LHCN-M2 (cell line): ENCODE measurements at regions not wholly inside any gene's neighbourhood (a gene's known extent, or its start where the extent isn't known, plus 50 kb on each side); places are given as distances from the start of the nearest gene placed in this dataset.

Source experiments
- DNase-seq: peaks from one replicate; pipeline ENCODE4 v3.0.0-alpha.2; 2012; ENCODE audit warnings: low read depth

DNA sequence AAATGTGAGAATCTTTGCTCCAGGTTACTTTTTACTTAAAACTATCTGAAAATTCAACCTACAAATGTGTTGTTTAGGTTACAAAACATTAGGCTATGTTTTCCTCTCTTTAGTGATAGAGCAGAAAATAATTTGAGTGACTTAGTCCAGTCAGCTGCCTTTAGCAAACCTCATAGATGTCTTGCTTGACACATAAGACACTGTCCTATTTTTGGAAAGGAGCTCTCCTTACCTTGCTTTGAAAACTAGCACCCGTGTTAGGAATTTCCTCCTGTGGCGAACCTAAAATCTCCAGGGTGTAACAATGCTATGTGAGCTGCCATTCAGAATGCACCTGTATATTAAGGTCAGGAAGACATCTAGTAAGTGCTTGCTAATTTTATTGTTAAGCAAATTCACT, 221.2 kb upstream of the CD180 start:
- DNase-seq, result no peak

DNA sequence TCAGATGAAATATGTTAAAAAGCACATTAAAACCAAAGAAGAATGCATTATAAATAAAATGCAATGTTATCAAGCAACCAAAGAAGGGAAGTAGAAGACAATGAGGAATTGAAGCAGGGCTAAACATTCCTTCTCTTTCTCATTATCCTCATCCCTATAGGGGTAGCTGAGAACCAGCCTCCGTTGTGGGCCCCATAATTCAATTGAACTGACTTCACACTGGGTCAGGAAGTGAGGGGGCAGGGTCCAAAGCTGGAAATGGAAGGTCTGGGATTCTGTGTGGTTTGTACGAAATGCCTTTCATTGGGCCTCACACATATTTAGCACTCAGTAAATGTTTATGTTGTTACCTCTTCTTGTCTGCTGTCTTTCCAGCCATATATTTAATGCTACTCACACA, 220.4 kb upstream of the CD180 start:
- no peak for DNase-seq

DNA sequence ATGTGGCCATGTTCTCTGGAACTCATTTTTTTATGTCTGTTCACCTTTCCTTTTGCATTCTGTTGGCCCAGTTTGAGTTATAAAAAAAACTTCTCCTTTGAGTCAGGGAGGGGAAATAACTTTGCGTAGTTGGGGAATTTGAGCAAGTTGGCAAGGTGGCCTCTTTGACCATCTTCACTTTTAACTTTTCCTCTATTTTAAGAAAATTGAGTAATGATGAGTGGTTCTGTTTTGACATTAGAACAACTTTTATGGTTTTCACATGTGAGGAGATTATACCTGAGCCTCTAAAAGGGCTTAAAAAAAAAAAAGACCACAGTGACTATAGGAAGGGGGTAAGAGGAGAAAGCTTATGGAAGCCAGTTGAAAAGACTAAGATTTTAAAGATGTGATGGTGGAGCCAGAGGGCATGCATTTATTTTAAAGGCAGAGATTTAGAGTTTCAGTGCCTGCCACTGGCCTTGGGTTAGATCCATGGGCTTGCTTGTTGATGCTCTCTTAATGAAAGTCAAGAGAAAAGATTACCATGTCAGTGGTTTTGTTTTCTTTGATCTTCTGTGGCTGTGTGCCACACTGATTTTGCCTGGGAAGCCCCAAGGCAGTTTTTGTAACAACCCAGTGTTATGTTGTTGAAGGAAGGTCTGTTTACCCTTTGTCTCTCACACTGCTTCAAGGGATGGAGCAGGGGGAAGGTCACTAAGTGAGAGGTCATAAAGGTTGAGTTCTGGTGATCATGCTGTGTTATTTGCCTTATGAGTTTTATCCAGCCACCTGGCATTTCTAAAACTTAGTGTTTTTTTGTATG, 219.7 kb upstream of the CD180 start:
- DNase-seq, result no peak

DNA sequence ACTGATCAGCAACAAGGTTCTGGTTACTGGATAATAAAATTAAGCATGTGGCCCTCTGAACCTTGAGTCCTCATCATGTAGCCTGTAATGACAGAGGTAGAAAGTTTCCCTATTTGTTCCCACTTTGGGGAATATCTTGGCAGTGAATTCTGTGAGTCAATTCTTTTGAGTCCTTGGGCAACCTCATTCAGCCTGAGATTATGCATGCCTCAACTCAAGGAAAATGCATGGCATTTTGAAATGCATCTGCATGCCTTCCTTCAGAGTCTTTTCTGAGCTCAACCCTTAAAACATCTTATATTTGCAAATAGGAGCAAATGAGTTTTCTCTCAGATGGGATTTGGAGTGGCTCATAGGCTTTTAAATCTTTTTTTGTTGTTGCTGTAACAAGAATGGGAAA, 218.1 kb upstream of the CD180 start:
- DNase-seq, result no peak

DNA sequence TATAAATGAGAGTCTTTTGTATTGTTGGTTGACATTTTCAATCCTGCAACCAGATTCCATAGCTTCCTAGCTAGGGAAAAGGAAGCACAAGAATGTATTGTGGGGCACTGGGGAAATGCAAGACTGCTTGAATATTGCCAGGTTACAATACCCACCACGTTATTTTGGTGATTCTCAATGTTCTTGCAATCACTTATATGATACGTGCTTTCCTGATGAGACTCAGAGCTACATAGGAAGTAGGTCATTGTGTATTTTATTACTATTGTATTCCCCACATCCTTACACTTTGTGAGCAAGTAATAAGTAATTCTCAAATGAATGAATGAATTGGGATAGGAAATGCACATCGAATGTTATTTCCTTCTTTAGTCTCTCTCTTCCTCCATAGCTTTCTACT, 217.1 kb upstream of the CD180 start:
- no peak for DNase-seq

DNA sequence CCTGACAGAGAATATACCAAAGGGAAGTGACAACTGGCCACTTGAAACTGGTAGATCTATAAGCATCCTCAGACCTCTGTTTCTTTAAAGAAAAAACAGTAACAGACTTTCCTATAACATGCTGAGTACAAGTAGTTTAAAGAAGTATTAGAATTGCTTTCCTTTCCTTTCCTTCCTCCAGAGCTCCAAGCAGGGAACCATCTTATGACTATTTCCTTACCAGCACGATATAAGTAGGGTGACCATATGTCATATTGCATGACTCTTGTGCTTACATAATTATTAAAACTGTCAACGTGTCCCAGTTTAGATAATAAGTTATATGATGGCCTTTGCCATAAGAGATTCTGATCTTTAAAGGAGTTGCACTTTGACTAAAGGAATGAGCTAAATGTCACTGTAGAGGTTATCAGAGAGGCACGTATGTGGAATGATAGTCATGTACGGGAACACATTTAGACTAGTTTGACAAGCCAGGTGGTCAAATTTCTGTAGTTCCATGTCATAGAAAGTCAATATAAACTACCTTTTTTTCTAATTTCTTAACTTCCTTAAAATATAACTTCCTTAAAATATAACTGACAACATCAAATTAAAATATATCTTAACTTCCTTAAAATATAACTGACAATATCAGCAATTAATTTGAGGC, 212.7 kb upstream of the CD180 start:
- no peak for DNase-seq

DNA sequence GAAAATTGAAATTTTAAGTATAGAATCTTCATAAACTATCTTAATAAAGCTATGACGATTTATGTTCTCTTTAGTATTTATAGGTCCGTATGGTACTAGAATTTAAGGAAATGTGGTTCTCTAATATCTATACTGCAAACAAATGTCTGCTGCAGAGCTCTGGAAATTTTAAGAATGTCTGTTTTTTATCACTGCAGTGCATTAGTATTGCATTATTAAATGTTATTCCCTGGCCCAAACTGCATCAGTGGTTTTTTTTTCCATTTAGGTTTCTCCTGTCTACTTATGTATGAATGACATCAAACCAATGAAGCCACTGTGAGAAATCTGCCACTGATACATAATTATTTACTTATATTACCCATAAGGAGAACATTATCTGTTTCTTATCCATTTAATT, 211.4 kb upstream of the CD180 start:
- no peak for DNase-seq

DNA sequence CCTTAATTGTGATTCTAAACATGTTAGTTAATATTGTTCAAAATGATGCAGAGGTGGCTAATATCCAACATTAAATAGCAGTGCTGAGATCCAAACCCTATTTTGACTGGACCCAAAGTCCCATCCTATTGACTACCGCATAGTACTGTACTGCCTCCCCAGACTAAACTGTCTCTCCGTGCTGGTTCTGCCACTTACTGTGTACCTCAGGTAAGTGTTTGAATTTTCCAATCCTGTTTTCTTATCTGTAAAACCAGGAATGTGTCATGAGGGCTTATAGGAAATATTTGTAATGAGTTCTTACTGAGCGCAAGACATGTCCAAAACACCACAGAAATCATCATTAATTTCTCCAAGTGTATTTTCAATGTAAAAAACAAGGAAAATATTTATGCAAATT, 209.2 kb upstream of the CD180 start:
- no peak for DNase-seq

DNA sequence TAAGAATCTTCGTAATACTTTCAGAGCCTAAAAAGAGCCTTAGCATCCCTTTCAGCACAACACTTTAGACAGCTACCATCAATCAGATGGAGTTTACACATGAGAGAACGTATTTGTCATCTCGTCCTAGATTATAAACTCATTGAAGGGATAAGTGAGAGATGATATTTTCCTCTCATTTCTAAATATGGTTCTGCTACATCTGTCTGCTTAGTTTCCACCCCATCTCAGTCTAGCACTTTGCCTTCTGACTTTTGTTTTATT, 208.4 kb upstream of the CD180 start:
- DNase-seq, result no peak

DNA sequence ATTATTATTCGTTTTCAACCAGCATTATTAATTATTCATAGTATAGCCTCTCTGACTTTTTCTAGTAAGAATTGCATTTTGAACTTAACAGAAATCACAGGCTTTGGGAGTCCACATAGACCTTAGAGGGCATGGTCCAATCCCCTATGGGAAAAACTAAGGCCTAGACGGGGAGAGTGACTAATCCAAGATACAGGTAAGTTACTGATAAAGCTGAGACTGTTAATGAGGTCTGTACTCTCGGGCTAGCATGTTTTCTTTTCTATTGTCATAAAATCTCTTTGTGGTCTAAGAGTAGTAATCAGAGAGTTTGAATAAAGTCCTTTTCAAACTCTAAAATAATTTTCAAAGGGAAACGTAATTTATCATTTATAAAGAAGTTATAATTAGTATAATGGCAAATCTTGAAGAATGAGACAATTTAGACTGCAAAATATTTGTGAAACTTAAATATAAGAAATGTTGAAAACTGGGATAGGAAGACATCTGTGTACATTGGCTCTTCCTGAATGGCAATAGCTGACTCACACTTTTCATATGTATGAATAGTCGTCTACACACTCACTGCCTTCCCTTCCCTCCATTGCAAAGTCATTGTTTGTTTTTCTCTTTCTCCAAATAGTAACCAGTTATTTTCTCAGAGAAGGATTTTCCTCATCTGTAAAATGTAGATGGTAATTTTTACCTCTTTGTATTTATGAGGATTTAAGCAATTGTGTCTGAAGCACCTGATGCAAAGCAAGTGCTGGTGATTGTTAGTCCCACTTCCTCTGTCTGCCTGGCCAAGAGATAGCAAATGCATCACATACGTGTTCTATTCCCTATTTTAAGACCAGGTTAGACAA, 207.9 kb upstream of the CD180 start:
- peak; percentile 41 for DNase-seq

DNA sequence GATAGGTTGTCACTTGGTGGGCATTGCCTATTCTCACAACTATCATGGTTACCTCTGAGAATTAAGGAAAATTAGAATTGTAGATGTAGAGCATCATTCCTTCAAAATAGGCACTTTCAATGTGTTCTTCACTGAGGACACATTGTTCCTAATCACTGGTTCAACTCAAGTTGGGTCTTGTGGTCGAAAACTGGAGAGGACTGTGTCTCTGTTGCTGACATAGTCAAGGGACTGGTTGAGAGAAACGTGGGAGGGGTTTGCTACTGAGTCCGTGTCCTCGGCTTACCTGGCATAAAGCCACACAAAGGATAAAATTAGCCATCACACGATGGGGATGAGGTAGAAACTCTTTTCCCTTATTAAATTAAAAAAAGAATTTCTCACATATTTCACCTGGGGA, 205.9 kb upstream of the CD180 start:
- no peak for DNase-seq

DNA sequence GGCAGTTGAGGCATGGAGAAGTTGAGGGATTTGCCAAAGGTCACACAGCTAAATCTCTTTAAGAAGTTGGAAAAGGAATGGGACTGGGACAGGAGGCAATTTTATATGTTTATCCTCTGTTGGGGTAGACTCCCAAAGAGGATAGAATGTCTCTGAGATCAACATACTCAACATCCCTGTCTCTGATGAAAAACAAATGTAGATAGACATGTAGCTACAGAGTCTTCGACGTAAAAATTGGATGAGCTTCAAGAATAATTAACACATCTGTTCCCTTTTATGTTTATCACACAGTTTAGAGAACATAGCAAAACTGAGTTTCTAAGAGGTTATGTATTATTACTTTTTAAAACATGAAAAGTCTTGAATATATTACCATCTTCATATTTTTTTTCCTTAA, 204.6 kb upstream of the CD180 start:
- DNase-seq, result no peak

DNA sequence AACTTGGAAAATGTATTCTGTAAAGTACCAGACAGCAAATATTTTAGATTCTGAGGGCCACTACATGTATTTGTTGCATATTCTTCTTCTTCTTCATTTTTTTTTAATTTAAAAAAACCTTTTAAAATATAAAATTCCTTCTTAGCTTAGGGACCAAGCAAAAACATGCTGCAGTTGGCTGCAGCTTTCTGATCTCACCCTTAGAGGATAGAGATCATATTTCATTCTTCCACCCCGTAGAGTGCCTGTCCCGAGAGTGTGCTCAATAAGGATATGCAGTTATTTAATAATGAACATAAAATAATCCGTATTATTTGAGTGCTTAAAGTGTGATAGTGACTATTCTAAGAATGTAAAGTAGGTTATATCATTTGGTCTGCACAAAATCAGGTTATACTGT, 204.2 kb upstream of the CD180 start:
- DNase-seq, result no peak

DNA sequence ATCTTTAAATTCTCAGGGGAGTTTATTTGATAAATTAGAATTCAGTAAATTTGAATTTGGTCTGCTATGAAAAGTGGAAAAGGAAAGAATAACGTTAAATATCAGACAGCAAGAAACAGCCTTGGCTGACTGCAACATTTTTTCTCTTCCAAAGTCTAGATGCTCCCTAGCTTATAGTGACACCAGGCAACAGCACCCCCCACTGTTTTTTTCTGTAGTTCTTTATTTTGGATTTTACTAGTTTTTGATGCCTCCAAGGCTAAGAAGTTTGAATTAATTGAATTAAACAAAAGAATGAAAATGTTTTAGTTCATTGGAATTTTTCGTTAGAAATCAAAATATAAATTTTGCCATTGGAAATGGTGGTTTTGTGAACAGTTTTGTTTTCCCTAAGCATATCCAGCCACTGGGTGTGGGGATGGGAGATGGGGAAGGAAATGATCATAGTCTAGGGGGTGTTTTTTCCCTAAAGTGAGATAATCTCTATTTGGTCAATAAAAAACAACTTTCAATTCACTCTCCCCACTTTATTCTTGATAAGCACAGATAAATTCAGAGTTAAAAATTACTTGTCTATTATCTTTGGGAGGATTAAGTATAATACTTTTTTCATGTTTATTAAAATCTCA, 199.3 kb upstream of the CD180 start:
- peak; percentile 14 for DNase-seq

DNA sequence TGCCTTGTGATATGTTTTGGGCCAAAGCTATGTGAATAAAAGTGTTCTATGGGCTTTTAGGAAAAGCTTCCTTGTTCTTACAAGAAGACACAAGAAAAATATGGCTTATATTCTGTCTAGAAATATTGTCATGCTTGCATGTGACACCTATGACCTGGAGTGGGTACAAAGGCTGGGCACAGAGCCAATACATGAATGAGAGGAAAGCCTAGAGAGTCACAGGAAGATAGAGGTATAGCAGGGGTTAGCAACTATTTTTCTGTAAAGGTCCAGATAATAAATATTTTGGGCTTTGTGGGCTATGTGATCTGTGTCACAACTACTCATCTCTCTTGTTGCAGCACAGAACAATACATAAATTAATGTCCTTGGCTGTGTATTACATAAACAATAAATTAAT, 196.6 kb upstream of the CD180 start:
- no peak for DNase-seq

DNA sequence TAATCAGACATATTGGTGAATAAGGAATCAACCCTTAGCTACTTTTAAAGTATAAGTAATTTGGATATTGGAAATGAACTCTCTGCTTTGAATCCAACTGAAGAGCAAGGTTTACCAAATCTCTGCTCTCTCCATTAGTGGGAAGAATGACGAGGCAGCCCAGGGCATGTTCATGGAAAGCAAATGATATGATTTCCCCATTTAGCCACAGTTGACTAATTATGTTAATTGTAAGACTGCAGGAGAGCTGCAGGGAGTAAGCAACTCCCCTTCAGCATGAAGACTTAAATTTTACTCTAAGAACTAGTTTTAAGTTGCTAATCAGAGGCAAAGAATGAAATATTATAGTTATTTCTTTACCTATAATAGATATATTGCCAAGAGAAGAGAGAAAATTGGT, 194.3 kb upstream of the CD180 start:
- DNase-seq, result no peak

DNA sequence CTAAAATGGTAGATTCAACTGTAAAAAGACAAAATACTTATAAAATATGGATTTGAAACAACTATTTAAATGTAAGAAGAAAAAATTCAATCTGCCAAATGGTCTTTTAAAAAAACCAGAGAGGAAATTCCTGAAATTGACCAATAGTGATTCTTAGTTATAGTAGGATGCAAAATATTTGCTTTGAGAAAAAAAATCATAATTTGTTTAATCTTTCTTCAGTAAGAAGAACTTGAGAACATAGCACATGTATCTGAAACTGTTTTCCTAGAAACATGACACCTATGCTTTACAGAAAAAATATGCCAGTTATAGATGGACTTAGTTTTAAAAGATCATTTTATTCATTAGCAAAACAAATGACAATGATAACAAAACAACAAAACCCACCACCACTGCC, 186.9 kb upstream of the CD180 start:
- peak; percentile 8 for DNase-seq

DNA sequence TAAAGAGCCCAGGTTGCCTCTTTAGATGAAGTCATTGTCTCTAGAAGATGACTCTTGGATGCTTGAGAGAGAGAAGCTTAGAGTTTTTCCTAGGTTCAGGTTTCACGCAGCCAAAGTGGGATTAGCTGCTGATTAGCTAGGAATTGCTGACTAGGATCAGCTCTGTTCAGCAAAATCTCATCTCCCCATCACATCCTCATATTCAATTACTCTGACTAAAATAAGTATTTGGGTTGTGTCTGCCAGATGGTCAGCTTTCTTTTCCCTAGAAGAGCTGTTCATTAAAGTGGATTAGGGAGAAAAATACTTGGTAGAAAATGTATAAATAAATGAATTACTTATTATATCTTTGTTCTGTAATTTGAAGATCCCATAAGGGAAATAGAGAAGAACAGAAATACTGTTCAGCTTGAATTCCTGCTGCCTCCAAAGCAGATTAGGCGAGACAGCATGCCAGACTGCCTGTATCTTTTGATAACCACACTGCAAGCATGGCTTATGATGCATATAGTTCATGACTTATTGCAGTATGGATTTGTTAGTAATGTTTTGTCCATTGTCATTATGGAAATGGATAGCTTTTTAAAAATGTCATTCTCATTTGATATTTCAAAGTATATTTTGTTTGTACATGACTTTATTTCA, 184.8 kb upstream of the CD180 start:
- no peak for DNase-seq

DNA sequence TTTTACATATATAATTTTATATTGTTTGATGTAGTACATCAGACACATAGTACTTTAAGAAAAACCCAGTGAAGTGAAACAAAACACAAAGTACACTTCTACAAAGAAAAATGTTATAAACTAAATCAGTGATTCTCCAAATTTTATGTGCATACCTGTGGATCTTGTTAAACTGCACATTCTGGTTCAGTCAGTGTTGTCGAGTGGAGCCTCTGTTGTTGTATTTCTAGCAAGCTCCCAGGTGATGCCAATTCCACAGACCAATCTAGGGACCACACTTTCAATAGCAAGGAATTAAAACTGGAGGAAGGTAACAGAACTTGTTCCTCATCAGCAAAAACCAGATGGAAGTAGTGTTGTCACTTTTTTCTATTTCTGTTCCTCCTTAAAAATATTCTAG, 183.8 kb upstream of the CD180 start:
- no peak for DNase-seq

DNA sequence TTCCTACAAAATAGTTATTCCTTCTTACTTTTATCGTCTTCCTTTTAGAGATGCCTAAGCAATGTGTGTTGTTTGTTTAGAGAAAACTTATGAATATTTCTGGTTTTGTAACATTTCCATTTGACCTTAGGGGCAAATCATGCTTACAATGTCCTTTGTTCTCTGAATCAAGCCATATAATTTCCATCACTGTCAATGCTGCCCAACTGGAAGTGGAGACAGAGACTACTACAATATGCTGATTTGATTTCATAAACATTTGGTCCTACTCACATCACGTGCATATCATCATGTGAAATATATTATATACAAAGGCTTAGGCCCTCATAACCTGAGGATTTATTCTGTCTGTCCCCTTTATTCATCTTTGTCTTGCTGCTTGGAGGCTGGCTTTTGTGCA, 183.2 kb upstream of the CD180 start:
- no peak for DNase-seq

DNA sequence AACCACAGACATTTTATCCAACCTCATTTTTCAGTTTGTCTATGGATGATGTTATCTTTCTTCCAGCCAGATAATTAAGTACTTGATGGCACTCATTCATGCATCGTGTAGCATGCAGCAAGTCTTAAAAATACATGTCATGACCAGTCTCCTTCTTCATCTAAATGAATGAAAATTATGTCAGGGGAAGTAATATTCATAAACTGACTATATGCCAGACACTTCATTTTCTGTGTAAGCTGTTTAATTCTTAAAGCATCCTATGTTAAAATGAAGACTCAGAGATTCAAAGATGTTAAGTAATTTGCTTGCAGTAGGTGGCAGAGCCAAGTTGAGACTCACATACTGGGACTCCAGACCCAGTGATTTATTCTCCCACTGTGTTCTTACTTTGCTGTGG, 181.7 kb upstream of the CD180 start:
- no peak for DNase-seq

DNA sequence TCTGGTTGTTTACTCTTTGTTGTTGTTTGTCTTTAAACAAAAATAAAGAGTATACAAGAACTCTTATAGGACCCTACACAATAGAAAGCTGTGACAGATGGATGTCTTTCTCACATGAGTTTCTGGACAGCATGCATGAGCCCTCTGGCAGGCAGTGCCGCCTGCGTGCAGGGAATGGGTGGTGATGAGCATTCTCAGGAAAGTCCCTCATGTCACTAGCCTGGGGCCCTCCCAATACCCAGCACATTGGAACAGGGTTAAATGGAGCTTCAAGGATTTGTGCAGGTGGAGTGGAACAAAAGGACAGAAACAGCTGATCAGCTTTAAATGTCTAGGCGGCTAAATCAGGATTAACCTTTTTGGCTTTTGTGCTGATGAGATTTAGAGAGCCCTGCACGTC, 181.0 kb upstream of the CD180 start:
- no peak for DNase-seq
